GM18858 (cell line): ENCODE measurements at regions not wholly inside any gene's neighbourhood (a gene's known extent, or its start where the extent isn't known, plus 50 kb on each side); places are given as distances from the start of the nearest gene placed in this dataset.

ENCODE experiments used
- ATAC-seq: cut with Tn5 transposase; IDR thresholded peaks from one replicate; pipeline ENCODE4 v1.9.1; 2021; ENCODE audit not compliant: unreplicated experiment

DNA sequence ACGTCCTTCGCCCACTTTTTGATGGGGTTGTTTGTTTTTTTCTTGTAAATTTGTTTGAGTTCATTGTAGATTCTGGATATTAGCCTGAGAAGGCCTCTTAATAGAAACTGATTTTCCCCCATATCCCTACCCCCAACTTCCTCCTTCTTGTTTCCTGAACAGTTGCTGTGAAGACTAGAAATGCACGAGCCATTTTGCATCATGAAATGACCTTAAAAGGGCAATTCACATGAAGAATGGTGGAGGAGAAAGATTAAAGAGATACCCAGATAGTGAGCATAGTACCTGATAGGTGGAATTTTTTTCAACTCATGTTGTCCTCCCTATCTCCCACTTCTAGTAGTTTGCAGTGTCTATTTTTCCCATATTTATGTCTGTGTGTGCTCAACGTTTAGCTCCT, 55.2 kb upstream of the KCNH8 start:
- ATAC-seq: no peak

DNA sequence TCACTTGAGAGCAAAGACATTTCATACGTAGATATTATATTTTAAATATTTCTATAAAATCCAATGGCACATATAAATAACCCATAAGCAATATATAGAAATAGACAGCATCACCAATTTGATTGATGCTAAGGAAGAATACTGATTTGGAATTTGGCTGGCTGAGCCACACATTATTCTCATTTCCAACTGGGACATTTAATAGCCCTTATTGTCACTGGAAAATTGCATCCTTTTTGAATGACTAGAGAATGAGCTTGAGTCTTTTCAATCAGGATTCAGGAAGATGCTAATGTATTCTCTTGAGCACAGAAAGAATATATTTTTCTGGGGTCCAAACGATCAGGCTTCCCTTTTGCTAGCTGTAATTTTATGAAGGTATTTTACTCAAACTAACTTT, 70.9 kb upstream of the KCNH8 start:
- ATAC-seq: no peak

DNA sequence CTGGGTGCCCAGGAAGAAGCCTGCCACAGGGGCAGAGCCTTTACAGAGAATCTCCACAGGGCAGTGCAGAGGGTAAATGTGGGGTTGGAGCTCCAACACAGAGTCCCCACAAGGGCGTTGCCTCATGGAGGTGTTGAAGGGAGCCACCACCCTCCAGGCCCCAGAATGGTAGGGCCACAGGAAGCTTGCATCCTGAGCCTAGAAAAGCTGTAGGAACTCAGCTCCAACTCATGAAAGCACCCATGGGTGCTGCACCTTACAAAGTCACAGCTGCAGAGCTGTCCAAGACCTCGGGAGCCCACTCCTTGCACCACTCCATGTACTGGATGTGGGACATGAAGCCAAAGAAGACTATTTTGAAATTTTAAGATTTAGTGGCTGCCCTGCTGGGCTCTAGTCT, 73.3 kb upstream of the KCNH8 start:
- ATAC-seq: no peak

DNA sequence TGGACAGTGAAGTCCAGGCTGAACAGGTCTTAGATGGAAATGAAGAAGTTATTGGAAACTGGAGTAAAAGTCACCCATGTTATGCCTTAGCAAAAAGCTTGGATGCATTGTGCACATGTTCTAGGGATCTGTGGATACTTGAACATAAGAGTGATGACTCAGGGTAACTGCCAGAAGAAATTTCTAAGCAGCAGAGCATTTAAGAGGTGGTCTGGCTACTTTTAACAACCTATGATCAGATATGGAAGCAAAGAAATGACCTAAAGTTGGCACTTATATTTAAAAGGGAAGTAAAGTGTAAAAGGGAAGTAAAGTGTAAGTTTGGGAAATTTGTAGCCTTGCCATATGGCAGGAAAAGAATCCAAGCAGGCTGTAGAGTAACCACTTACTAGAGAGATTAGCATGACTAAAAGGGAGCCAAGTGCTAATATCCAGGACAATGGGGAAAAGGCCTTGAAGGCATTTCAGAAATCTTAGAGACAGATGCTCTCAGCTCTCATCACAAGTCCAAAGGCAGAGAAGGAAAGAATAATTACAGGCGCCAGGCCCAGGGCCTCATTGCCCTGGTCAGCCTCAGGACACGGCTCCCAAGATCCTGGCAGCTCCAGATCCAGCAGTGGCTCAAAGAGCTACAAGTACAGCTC, 73.9 kb upstream of the KCNH8 start:
- ATAC-seq: no peak

DNA sequence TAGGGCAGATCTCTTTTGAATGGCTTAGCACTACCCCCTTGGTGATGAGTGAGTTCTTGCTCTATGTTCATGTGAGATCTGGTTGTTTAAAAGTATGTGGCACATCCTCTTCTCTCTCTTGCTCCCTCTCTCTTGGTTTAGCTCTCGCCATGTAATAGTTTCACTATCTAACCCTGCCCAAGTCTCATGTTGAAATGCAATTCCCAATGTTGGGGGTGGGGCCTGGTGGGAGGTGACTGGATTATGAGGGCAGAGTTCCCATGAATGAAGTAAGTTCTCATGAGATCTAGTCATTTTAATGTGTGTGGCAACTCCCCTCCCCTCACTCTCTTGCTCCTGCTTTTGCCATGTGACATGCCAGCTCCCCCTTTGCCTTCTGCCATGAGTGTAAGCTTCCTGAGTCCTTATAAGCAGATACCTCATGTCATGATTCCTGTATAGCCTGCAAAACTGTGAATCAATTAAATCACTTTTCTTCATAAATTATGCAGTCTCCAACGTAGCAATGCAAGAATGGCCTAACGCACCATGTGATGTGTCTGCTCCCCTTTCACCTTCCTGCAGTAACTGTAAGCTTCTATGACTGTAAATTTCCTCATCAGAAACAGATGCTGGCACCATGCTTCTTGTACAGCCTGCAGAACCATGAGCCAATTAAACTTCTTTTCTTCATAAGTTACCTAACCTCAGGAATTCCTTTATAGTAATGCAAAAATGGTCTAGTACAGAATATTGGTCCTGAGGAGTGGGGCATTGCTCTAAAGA, 74.8 kb upstream of the KCNH8 start:
- ATAC-seq: no peak

DNA sequence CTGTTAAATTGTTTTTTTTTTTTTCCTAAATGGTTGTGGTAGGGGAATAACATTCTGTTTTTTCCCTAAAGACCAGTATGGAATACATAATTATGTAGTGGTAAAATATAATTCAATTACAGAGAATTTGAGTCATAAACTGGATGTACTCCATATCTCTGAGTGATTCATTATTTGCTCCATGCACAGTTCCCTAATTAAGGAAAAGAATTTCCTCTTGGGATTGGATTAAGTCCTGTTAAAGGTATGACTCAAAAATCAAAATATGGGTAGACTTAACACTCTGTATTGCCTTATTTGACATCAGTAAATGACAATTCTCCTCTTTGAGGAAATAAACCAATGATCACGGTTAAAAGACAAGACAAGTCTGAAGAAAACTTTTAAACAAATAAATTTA, 78.0 kb upstream of the KCNH8 start:
- ATAC-seq: no peak

DNA sequence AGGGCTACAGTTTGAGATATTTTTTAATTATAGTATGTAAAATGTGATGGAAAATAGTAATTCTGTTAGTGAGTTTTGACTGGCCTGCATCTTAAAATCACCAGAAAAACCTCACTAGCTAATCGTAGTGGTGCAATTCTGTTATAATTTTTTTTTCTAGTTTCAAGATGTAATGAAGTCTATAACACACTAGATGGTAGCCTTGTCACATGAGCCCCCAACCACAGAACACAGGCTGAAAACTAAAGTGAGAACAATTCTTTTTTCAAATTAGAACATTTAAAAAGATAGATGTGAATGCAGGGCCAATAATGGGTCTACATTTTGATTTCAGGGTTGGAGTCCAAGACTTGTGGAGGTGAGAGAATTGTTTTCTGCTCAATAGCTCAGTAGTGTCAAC, 83.3 kb upstream of the KCNH8 start:
- no peak for ATAC-seq

DNA sequence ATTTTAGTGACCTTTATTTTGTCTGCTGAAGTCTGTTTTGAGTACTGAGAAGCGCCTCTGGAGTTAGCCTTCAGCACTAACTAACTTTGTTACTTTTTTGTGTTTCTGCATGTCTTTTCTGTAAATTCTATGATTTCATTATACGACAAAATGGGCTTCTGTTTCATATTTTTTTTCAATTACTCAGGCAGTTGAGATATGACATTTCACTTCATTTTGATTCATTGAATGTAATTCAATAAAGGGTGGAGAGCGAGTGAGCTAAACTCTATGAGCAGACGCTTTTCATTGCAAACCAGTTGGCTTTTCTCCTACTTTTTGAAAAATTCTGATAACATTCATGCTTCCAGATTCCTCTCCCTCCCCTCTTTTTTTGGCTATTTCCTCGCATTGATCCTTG, 84.4 kb upstream of the KCNH8 start:
- ATAC-seq: no peak

DNA sequence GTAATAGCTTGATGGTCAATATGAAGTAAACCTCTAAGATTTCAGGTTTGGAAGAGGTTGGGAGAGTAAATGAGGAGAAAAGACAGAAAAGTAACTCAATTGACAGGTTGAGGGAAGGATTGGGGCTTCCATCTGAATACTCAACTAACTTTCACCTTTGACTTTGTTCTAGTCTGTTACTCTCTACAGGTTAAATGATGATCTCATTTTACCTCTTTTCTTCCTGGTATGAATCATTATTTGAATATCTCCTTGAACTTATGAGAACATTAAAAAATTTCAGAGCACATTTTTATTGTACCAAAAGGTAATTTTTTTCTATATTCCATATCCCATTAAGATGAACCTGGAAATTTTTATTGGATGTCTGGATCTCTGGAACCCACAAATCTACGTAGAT, 87.9 kb upstream of the KCNH8 start:
- ATAC-seq: no peak

DNA sequence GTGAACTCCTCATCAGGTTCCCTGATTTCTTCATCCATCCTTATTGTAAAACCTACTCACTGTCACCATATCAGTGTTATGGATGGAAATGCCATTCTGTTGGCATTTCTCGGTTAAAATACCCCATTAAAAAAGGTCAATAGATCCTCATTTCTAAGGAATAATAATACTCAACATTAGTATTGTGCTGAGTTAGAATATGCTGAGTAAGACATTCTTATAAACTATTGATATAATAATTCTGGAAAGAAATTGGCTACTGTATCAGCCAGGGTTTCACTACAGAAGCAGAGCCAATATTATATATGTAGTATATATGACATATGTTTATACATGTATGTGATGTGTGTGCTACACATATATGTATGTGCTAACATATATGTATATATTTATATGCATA, 95.4 kb upstream of the KCNH8 start:
- ATAC-seq: no peak

DNA sequence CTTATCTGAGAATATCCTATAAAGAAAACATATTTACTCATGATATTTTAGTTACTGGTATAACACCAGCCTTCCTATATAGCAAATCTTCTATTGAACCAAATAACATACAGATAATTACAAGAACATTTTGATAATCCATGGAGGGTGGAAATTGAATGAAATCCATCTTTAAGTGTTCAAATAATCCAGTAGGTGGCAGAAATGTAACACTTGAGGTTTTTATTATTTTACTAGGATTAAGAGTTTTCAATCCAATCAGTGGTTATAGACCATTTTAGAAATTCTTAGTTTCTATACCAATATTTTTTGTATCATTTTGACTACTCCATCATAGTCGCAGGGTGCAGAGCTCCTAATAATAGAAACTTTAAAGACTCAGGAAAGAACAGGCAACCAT, 101.9 kb upstream of the KCNH8 start:
- ATAC-seq: no peak

DNA sequence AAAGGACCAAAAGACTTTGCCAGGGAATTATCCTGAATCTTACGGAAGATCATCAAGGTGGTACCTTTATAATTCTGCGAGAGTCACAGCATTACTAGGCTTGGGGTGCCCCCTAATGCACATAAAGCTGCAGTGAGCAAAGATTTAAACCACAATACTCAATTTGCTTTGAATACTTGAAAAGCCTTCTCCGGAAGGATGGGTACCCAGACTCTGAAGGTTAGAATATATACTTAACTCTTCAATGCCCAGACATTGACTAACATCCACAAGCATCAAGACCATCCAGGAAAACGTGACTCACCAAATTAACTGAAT, 117.8 kb upstream of the KCNH8 start:
- ATAC-seq: no peak

DNA sequence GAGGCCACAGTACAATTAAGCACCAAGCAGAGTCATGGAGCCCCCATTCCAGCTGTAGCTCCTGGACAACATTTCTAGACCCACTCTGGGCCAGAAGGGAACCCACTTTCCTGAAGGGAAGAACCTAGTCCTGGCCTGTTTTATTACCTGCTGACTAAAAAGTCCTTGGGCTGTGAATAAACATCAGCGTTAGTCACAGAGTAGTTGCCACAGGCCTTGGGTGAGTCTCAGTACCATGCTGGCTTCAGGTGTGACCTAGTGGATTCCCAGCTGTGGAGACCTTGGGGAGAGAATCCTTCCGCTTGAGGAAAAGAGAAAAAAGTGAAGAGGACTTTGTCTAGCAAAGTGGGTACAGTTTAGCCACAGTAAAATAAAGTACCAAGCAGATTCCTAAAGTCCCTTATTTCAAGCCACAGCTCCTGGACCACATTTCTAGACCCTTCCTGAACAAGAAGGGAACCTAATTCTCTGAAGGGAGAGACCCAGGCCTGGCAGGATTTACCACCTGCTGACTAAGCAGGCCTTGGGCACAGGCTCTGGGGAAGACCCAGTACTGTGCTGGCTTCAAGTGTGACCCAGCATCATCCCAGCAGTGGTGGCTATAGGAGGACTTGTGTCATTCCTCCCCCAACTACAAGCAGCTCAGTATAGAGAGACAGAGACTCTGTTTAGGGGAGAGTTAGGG, 118.3 kb upstream of the KCNH8 start:
- ATAC-seq: no peak

DNA sequence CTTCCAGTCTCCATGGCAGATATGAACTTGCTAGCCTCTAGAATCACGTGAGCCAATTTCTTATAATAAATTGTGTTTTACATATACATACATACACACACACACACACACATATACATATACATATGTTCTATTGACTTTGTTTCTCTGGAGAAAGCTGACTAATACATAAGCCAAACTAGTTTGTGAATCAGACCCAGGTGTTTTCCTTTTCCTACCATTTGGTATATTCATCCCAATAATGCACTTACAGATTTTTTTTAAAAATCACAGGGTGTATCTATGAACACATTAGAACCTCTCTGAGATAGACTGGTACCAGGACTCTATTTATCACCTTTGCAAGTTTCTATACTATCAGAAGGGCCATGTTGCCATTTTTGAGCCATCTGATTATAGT, 122.9 kb upstream of the KCNH8 start:
- ATAC-seq: no peak

DNA sequence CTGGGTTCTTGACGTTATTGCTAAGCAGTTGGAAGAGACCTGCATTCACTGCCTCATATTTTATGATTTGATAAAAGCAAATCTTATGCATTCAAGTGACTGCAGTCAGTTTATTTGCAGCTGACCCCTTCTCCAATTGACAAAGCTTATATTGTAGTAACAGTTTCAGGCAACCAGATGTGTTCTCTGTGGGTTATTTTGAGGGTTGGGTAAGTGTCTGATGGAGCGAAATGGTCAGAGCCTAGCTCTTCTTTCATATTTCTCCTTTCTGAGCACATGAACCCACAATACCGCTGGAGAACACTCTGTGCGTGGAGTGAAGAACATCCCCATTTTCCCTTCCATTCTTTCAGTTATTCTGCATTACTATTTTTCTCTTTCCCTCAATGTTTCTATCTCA, 125.8 kb upstream of the KCNH8 start:
- no peak for ATAC-seq

DNA sequence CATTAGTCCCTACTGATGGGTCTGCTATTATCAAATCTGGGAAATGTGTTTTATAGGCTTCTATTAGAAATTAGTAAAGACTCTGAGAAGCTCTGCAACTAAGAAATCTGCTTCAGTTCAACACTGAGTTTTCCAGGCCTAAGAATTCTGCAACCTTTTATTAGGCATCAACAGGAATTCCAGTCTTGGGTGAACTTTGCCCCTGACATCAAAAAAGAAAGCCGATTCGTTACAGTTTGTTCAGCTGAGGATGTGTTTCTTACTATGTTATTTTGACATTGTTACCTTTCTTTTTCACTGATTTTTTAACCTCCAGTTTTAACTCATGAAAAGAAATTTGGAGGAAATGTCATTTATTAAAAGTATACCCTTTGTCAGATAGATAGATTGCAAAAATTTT, 131.5 kb upstream of the KCNH8 start:
- ATAC-seq: no peak

DNA sequence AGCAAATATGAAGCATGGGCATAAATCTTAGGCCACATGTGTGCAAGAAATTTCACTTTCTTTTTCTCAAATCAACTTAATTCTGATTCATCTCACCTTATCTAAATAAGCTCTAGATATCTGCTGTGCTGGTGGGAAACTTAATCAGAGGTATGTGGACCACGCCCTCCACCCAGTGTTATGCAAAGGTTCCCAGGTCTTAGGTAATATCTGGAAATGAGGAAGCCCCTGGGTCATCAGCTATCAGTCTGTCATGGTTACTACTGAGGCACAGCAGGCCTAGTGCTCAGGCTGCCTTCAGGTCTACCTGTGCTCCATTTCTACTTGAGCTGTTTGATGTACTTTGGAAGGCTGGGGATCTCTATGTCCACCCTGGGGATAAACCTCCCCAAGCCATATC, 134.4 kb upstream of the KCNH8 start:
- ATAC-seq: no peak

DNA sequence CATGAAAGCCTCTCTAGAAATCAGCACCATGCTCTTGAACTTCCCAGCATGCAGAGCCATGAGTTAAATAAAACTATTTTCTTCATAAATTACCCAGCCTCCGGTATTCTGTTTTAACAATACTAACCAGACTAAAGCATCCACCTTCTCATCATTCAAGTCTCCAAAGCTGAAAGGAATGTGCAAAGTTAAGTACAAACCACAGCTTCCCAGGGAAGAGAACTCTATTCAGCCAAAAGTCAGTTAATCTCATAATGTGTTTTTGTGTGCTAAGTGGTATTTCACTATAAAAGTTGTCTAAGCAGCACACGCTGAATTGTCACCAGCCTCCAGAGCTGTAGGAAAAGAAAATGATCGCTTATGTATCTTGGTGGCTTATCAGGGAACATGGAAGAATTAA, 135.5 kb upstream of the KCNH8 start:
- no peak for ATAC-seq

DNA sequence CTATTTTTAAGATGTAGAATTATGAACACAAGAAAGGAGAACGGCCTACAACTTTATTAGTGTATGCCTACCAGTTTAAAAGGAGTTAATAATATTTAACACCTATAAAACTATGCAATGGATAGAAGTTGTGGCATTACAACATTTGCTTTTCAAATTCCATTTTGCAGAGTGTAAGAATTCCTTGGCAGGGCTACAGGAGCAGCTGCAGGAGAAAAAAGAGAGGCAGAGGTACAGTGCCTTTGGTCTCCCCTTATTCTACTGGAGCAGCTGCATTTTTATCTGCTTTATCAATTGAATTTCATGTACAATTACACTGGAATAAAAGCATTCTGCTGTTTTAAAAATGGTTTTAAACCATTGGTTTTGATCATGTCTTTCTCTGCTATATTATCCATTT, 145.7 kb upstream of the KCNH8 start:
- ATAC-seq: no peak

DNA sequence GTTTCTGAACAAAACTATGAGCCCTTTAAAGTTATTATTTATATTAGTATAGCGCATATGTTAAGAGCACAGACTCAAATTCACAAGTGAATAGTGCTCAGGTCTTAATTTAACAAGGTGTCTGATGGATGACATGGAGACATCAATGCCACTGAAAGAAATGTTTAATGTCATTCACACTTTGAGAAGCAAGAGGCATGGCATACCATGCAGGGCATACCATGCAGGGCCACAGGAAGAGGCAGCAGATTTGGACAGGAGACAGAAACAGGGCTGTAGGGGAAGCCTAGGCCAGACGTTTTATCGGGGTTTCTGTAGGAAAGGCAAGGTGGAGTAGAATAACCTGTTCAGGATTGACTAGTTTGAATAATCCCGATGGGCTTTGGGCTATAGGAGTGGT, 150.2 kb upstream of the KCNH8 start:
- ATAC-seq: no peak

DNA sequence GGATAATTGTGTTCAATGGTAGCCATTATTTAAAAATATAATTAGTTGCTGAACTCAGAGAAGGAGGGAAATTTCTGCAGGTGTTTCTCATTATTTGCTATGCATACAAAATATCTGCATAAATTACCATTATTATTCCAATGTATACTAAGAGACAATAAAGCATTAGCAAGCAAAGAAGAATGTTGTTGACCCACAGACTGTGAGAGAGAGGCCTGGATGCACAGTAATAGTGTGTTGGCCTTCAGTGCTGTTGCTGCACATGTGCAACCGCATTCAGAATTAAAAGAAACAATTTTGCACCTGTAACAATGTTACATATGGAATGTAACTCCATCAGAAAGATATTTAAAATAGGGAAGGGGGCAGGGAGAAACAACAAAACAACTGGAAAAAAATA, 155.6 kb upstream of the KCNH8 start:
- ATAC-seq: no peak

DNA sequence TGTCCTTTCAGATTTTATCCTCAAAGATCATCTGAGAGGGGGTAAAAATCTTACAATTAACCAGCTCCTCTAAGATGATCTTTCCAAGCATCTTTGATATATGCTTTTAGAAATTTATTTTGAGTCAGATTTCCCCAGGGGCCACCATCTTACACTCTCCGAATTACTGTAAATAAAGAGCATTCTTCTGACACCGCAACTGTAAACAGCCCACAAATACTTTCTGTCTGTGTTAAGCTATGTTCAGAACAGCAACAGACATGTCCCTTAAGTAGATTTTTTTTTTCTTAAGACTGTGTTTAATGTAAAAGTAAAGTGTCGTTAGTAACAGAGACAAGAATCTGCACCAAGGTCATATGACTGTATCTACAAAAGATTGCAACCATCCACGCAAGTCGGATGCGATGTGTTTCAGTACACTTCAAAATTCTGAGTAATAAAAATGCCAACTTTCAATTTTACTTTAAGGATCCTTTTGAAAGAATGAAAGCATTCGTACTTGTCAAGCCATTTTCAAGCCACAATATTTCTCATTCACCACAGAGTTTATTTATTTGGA, 159.0 kb upstream of the KCNH8 start:
- ATAC-seq: no peak
